T-helper 1 cell (primary cell): ENCODE measurements at regions not wholly inside any gene's neighbourhood (a gene's known extent, or its start where the extent isn't known, plus 50 kb on each side); places are given as distances from the start of the nearest gene placed in this dataset.
"Not testable (repeated sequence)": the region's sequence is repeated elsewhere in the genome, so short reads cannot be mapped to it uniquely, and the experiment has no call there.

ENCODE experiments used
- DNase-seq, 5 donors: peaks; one replicate each; pipeline ENCODE4 v3.0.0-alpha.2; 2012 to 2020

DNA sequence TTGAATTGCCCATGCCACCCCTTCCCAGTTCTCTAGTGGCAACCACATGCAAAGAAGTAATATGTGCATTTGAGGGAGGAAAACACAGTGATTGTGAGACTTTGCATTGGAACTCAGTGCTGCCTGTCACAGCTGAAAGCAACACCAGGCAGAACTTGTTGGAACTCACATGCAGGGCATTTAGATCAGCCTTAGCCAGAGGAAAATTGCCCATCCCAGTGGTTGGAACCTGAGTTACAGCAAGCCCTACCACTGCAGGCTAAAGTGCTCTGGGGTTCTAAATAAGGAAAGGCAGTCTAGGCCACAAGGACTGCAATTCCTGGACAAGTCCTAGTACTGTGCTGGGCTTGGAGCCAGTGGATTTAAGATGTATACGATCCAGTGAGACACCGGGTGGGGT is 245.3 kb upstream of the UFL1 start:
- DNase-seq: no peak

DNA sequence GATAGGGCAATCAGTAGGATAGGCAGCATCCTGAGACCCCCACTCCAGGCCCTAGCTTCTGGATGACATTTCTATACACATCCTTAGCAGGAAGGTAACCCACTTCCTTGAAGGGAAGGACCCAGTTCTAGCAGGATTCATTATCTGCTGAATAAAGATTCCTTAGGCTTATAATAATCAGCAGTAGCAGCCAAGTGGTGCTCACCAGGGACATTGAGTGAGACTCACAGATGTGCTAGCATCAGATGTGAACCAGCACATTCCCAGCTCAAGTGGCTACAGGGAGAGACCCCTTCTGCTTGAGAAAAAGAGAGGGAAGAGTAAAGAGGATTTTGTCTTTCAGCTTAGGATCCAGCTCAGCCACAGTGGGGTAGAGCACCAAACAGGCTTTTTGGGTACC is 244.8 kb upstream of the UFL1 start:
- DNase-seq: no peak

DNA sequence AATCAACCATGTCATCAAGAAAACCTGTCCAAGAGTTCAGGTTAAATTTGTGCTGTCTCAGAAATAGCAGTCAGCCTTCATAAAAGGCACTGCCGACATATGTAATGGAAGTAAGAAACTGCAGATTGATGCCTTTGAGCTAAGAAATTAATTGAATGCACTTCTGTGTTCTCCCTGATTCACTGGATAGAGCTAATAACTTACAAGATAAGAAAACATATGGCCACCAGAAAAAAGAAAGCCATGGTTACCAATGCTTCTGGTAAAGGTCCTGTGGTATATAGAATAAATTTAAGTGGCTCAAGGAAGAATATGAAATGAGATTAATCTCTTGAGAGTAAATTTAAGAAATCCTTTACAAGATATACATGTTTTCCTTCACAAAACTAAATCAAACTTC is 242.5 kb upstream of the UFL1 start:
- DNase-seq: no peak

DNA sequence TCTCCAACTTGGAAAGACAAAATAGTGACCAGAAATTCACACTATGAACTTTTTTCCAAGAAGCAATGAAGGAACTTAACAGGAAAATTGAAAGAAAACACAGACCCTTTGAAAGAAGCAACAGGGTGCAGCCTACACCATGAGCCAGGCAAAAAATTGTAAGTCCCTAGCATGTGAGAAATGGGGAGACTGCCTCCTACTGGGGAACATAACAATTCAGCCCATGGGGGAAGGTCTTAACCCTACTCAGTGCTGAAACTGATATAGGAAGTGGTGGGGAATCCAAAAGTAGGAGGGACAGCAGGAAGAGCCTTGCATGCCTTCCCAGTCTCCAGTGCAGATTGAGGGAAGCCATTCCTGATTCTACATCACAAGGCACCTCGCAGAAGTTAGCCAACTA is 235.1 kb upstream of the UFL1 start:
- no peak for DNase-seq

GRCh38 chr6:96299525-96299924 is 222.1 kb upstream of the UFL1 start:
- no peak for DNase-seq

GRCh38 chr6:96301023-96301422 is 220.6 kb upstream of the UFL1 start:
- no peak for DNase-seq

- no peak for DNase-seq
Measured at GRCh38 chr6:96301781-96302180, 219.8 kb upstream of the UFL1 start.

DNA sequence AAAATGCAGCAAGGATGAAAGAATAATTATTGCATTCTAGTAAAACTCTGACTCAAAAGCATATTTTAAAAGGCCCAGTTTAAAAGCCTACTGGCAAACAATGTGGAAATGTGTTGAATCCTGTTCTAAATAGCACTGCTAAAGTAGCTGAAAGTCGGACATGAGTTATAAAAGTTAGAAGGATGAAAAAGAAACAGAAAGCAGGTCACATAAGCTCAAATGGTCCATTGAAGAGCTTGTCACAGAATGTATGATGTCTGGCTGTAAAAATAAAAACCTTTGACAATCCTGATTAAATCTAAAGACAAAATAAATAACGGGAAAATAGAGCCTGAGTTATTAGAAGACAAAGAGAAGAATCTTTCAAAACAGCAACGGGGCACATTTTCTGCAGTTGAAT is 218.6 kb upstream of the UFL1 start:
- DNase-seq: no peak

DNA sequence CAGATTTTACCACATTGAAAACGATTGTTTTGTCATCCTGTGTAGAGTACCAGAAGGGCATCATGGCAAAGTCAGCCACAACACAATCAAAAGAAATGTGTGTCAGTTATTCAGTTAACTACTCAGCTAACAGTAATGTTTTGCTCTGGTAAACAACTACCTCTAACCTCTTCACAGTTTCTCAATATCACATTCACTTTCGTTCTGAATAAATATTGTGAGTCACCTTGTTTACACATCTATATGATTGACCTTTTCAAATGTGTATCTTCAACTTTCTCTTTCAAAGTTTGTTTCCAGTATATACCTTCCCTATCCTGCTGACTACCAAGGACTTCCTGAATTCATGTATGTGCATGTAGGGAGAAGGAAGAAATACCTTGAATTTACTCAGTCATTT is 216.6 kb upstream of the UFL1 start:
- DNase-seq: peak in 1 of 5 donors; percentile 46

DNA sequence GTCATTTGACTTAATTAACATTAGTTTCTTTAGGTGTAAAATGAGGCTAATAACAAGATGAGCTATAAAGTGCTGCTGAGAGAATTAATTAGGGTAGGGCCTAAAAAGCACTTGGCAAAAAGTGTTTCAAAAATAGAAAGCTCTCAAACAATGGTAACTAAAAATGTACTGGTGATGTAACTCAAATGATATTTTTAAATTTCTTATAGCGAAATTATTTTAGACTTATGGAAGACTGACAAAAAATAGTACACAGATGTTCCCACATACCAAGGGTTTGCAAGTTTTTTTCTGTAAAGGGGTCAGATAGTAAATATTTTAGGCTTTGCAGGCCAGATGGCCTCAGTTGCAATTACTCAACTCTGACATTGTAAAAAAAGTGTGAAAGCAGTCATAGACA is 190.7 kb upstream of the UFL1 start:
- no peak for DNase-seq

DNA sequence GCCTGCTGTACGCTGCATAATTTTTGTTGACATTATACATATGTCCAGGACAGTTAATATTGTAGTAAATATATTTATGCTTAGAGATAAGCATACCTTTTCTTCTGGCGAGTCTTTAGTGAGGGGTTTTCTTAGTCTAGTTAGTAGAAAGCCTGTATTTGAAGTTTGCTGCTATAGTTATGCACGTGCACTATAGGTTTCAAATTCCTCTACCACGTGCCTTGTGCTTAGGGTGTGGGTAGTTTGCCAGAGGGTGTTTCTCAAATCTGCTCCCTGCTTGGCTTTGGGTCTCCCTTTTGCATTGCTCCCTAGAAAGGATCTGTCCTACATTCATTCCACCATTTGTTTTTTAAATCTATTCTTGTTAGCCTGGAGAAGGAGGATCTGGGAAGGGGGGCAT is 181.4 kb upstream of the UFL1 start:
- no peak for DNase-seq

DNA sequence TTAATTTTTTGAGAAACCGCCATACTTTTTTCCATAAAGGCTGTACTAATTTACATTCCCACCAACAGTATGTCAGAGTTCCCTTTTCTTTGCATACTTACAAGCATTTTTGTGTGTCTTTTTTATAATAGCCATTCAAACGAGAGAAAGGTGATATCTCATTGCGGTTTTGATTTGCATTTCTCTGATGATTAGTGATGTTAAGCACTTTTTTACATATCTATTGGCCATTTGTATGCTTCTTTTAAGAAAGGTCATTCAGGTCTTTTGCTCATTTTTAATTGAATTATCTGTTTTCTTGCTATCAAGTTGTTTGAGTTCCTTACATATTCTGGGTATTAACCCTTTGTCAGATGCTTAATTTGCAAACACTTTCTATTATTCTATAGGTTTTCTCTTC is 176.1 kb upstream of the UFL1 start:
- DNase-seq: no peak

GRCh38 chr6:96381246-96381645 is 140.4 kb upstream of the UFL1 start:
- no peak for DNase-seq

DNA sequence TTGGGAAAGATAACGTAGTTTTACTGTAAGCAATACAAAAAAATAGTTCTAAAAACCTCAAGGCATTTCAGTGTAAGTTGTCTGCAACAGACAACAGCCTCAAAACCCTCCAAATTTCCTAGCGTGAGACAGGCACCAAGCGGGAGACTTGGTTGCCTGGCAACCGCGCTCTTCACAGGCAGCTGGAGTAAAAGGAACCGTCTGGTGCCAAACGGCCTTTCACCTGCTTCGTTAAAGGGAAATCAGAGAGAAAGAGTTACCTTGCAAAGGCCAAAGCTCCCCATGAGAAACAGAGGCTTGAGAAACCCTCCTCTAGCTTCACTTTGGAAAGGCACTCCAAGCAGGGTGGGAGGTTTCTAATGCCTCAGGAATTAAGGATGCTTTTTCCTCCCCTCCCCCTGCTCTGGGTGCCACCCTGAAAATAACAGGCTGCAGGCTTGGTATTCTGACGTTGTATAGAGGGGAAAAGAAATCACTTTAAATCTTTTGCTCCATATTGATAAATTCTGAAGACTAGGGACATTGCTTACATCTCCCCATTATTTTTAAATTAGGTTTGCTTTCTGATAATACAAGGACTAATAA is 129.7 kb upstream of the UFL1 start:
- peak in 1 of 5 donors; percentile 17 for DNase-seq

GRCh38 chr6:96394727-96395126 is 126.9 kb upstream of the UFL1 start:
- DNase-seq: no peak

GRCh38 chr6:96410467-96410866 is 111.1 kb upstream of the UFL1 start:
- no peak for DNase-seq

DNA sequence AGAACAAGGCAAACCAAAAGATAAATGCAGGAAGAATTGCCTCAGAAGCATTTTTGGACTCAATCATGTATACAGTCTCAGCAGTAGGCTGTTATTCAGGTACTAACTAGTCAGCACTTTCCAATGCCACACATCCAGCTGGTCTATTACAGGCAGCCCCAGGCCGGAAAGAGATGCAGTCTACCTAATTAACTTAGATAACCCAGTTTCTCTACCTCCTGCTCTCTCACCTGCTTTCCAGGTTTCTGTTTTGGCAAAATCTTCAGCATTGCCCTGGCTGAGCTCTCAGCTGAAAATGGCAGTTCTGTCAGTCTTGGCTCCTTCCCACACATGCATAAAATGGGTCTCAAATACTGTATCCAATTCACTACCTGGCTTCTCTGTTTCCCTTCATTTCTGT is 101.3 kb upstream of the UFL1 start:
- no peak for DNase-seq

DNA sequence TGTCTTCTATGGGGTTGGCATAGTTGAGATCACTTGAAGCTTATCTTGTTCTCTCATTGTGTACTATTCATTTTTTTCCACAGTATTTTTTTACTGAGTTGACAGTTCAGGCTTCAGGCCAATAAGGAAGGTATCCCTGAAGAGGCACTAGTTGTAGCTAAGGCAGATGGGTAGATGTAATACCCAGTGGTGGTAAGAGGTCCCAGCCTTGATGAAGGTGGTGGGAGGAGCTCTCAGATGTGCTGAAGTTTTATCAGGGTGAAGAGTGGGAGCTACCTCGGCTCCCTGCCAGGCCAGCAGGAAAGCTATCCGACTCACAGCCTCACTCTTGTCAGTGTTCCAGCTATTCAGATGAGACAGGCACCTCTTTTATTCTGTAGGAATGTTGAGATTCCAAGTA is 87.7 kb upstream of the UFL1 start:
- no peak for DNase-seq

- no peak for DNase-seq
Measured at GRCh38 chr6:96436398-96436797, 85.2 kb upstream of the UFL1 start.

DNA sequence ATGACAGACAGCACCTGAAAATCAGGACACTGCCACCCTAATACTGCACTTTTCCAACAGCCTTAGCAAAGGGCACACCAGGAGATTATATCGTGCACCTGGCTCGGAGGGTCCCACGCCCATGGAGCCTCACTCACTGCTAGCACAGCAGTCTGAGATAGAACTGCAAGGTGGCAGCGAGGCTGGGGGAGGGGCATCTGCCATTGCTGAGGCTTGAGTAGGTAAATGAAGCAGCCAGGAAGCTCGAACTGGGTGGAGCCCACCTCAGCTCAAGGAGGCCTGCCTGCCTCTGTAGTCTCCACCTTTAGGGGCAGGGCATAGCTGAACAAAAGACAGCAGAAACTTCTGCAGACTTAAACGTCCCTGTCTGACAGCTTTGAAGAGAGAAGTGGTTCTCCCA is 84.4 kb upstream of the UFL1 start:
- DNase-seq: not testable (repeated sequence)

DNA sequence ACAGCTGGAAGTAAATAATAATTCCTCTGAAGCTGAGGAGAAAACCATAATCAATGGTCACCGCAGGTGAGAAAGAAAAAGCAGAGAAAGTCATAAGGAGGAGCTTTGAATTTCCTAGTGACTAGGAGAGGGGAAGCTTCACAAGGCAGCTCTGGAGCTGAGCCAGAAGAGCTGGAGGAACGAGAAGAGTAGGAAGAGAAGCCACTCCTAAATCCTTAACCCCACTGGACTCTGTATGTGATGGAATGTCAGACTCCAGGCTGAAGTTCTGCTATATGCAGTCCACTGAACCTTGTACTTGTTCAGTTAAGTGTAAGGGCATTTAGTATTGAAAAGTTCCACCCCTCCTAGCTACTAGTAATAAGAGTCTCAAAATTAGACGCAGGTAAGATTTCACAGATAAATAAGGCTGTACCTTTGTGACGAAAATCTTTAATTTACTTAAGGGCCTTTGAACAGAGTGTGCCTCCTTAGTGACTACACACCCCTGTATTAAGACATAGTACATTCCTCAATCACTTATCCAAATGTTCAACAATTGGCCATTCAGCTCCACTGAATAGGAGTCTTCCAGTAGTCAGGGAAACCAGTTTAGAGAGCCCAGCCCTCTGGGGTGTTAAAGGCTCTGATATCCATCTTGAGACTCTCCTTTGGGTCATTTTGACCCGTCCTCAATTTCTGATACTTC is 71.4 kb upstream of the UFL1 start:
- no peak for DNase-seq

DNA sequence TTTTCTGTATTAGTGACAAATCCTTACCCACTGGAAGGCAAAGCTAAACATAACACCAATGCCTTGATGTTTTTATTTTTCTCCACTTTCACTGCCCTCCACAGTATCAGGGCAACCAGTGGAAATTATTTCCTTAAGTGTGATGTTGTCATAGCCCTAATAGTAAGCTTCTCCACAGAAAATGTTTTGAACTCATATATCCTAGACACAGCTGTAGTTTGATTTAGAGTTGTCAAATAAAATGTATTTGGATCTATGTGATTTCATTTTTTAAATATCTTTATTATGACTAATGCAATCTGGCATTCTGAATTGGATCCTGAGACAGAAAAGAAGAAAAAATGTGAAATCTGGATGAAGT is 70.9 kb upstream of the UFL1 start:
- DNase-seq: no peak

DNA sequence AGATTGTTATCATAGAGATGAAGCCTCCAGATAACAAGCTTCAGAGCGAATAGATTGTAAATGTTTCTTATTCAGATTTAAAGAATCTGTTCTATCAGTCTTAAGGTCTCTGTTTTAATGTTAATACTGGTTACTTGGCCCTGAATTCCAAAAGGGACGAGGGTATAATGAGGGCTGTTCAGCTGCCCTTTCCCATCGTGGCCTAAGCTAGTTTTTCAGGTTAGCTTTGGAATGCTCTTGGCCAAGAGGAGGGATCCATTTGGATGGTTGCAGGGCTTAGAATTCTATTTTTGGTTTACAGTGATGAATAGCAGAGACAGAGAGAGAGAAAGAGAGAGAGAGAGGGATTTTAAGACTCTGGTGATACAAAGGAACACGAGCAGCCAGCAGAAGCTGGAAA is 62.8 kb upstream of the UFL1 start:
- DNase-seq: no peak

GRCh38 chr6:96460052-96460700 is 61.4 kb upstream of the UFL1 start:
- no peak for DNase-seq
